OCI-LY3 (cell line): ENCODE measurements at regions not wholly inside any gene's neighbourhood (a gene's known extent, or its start where the extent isn't known, plus 50 kb on each side); places are given as distances from the start of the nearest gene placed in this dataset.

Experiments used
- H2AFZ ChIP-seq: fragments of 200-600, 300-600 bp; shearing (Covaris generic); 2 replicates; pipeline ENCODE4 v1.6.0; 2014; ENCODE audit warnings: antibody characterized with exemption, low read depth, low read length
- H3K27ac ChIP-seq: fragments of 200-600, 300-600 bp; sonication (generic); 2 replicates; pipeline ENCODE4 v1.5.1; 2014; ENCODE audit warnings: mild to moderate bottlenecking, low read length, moderate library complexity, mixed read lengths
- H3K27me3 ChIP-seq: fragments of 200-600, 300-600 bp; sonication (generic); 2 replicates; pipeline ENCODE4 v1.6.1; 2014; ENCODE audit warnings: low read depth, low read length, mixed read lengths
- H3K36me3 ChIP-seq: fragments of 200-600, 300-600 bp; sonication (generic); replicated peaks from 2 replicates; pipeline ENCODE3; 2014; ENCODE audit warnings: low read depth, low read length, mixed read lengths
- H3K4me1 ChIP-seq: fragments of 300-600, 200-600 bp; sonication (generic); 2 replicates; pipeline ENCODE4 v1.6.1; 2014; ENCODE audit warnings: low read length, mixed read lengths
- H3K4me2 ChIP-seq: fragments of 200-600, 300-600 bp; sonication (generic); 2 replicates; pipeline ENCODE4 v1.6.1; 2014; ENCODE audit warnings: low read length, mixed read lengths
- H3K4me3 ChIP-seq: fragments of 300-600, 200-600 bp; sonication (generic); 2 replicates; pipeline ENCODE4 v1.5.1; 2014; ENCODE audit warnings: antibody characterized with exemption, mild to moderate bottlenecking, low read length, moderate library complexity
- H3K79me2 ChIP-seq: fragments of 300-600, 200-600 bp; shearing (Covaris generic); 2 replicates; pipeline ENCODE4 v1.6.1; 2014; ENCODE audit warnings: mild to moderate bottlenecking, low read length, mixed read lengths
- H3K9ac ChIP-seq: fragments of 300-600, 200-600 bp; shearing (Covaris generic); 2 replicates; pipeline ENCODE4 v1.6.0; 2014; ENCODE audit warnings: mild to moderate bottlenecking, low read length, moderate library complexity
- H3K9me3 ChIP-seq: fragments of 200-600, 300-600 bp; shearing (Covaris generic); 2 replicates; pipeline ENCODE4 v1.6.1; 2014; ENCODE audit warnings: low read length, mixed read lengths; ENCODE audit not compliant: insufficient read depth
- H4K20me1 ChIP-seq: fragments of 200-600, 300-600 bp; sonication (generic); 2 replicates; pipeline ENCODE4 v1.6.1; 2016; ENCODE audit warnings: low read length, mixed read lengths; ENCODE audit not compliant: insufficient read depth
- EZH2phosphoT487 ChIP-seq: fragments of 200-600 bp; shearing (Covaris generic); IDR thresholded peaks from 2 replicates; pipeline ENCODE4 v1.6.1; 2018; ENCODE audit warnings: antibody characterized with exemption, mixed run types, low read depth
- TF ChIP-seq, protein P1 (sequence below): fragments of 200-600, 300-600 bp; sonication (generic); IDR thresholded peaks from 2 replicates; pipeline ENCODE4 v1.5.1; 2014; ENCODE audit warnings: antibody characterized with exemption, low read length, low read depth

DNA sequence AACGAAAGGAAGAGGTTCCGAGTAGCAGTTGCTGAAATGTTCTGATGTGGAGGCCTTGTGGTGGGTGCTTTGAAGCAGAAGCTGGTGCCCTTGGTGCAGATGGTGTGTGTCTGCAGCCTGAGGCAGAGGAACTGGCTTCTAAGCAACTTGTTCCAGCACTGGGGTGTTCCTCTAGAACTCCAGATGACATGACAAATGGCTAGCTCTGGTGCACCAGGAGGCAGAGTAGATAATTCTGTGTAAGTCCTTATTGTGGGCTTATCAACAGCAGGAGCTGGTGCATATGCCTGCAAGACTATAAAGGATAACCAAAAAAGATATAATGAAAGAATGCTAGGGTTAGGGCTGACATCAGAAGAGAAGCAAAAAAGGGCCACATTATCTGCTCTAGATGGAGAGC is 76.5 kb downstream of the ARL5B start:
- no peaks in the 10 kb centered on the region for H3K4me1 ChIP-seq
- H4K20me1 ChIP-seq, result no peaks in the 10 kb centered on the region
- H3K27me3 ChIP-seq, result no peaks in the 10 kb centered on the region
- H2AFZ ChIP-seq, result no peak overlapping the region
- no peaks in the 10 kb centered on the region for H3K9me3 ChIP-seq
- no peak overlapping the region for H3K27ac ChIP-seq
- no peaks in the 10 kb centered on the region for H3K79me2 ChIP-seq
- TF ChIP-seq, protein P1, sequence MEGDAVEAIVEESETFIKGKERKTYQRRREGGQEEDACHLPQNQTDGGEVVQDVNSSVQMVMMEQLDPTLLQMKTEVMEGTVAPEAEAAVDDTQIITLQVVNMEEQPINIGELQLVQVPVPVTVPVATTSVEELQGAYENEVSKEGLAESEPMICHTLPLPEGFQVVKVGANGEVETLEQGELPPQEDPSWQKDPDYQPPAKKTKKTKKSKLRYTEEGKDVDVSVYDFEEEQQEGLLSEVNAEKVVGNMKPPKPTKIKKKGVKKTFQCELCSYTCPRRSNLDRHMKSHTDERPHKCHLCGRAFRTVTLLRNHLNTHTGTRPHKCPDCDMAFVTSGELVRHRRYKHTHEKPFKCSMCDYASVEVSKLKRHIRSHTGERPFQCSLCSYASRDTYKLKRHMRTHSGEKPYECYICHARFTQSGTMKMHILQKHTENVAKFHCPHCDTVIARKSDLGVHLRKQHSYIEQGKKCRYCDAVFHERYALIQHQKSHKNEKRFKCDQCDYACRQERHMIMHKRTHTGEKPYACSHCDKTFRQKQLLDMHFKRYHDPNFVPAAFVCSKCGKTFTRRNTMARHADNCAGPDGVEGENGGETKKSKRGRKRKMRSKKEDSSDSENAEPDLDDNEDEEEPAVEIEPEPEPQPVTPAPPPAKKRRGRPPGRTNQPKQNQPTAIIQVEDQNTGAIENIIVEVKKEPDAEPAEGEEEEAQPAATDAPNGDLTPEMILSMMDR, result no peak
- TF ChIP-seq EZH2phosphoT487, result no peak
- H3K9ac ChIP-seq, result no peak overlapping the region
- no peaks in the 10 kb centered on the region for H3K36me3 ChIP-seq
- no peak overlapping the region for H3K4me3 ChIP-seq
- no peak overlapping the region for H3K4me2 ChIP-seq

DNA sequence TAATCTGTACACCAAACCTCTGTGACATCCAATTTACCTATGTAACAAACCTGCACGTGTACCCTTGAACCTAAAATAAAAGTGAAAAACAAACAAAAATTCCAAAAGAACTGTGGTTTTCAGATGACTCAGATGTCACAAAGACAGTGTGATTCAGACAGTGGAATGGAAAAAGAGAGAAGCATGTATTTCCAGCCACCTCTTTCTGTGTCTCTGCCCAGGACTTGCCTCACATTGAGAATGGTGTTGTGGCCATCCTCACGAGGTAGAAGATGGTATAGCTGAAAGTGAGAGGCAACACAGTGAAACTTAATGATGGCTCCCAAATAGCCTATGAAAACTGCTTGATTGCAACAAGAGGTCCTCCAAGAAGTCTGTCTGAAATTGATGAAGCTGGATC is 78.0 kb downstream of the ARL5B start:
- H3K9me3 ChIP-seq, result no peaks in the 10 kb centered on the region
- no peaks in the 10 kb centered on the region for H3K36me3 ChIP-seq
- no peak overlapping the region for H2AFZ ChIP-seq
- no peak overlapping the region for H3K4me3 ChIP-seq
- H3K9ac ChIP-seq, result no peak overlapping the region
- H3K4me1 ChIP-seq, result no peaks in the 10 kb centered on the region
- no peak overlapping the region for H3K4me2 ChIP-seq
- TF ChIP-seq, protein P1, result no peak
- no peak for TF ChIP-seq EZH2phosphoT487
- no peak overlapping the region for H3K27ac ChIP-seq
- no peaks in the 10 kb centered on the region for H3K27me3 ChIP-seq
- no peaks in the 10 kb centered on the region for H4K20me1 ChIP-seq
- H3K79me2 ChIP-seq, result no peaks in the 10 kb centered on the region

DNA sequence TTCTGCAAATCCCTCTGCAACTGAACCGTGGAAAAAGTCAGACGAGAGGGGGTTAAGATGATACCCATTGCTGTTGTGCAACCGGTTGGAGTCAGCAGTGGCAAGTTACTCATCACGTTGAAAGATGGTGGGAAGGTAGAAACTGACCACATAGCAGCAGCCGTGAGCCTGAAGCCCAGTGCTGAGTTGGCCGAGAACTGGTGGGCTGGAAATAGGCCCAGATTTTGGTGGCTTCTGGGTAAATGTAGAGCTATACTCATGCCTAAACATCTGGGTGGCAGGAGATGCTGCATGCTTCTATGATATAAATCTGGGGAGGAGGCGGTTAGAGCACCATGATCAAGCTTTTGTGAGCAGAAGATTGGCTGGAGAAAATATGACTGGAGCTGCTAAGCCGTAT is 78.6 kb downstream of the ARL5B start:
- H3K27me3 ChIP-seq, result no peaks in the 10 kb centered on the region
- no peaks in the 10 kb centered on the region for H4K20me1 ChIP-seq

DNA sequence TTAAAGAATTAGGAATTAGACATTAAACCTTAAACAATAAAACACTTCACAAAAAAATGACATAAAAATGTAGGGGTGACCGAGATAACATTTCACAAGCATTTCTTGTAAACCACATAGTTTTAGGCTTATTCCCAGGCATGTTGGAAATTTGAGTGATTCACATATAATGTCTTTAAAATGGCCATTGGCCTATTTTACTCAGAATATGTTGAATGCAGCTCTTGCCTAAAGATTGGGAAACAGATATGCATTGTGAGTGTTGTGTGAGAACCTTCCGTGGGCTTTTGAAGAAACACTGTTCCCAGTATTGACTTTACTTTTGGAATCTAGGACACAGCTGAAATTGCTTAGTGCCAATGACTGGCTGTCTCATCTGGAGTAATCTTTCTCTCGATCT is 79.6 kb downstream of the ARL5B start:
- H4K20me1 ChIP-seq, result no peaks in the 10 kb centered on the region
- no peaks in the 10 kb centered on the region for H3K79me2 ChIP-seq
- no peak overlapping the region for H3K27ac ChIP-seq
- no peak overlapping the region for H3K9ac ChIP-seq
- no peaks in the 10 kb centered on the region for H3K4me1 ChIP-seq
- no peak overlapping the region for H2AFZ ChIP-seq
- H3K9me3 ChIP-seq, result no peaks in the 10 kb centered on the region
- no peak overlapping the region for H3K4me2 ChIP-seq
- no peaks in the 10 kb centered on the region for H3K27me3 ChIP-seq
- H3K36me3 ChIP-seq, result no peaks in the 10 kb centered on the region
- no peak overlapping the region for H3K4me3 ChIP-seq
- TF ChIP-seq EZH2phosphoT487, result no peak
- TF ChIP-seq, protein P1, result no peak

More for the DNA sequence above, 78.6 kb downstream of the ARL5B start:
- Histone ChIP-seq H3K4me1 (no peaks in the 10 kb centered on the region), H3K4me2 (no peak overlapping the region), H3K36me3 (no peaks in the 10 kb centered on the region), H3K9me3 (no peaks in the 10 kb centered on the region), H3K9ac (no peak overlapping the region), H3K27ac (no peak overlapping the region), H2AFZ (no peak overlapping the region), H3K4me3 (no peak overlapping the region), H3K79me2 (no peaks in the 10 kb centered on the region)
- no peak for TF ChIP-seq EZH2phosphoT487
- TF ChIP-seq, protein P1, result no peak
